Activated T-cell treated with anti-CD3 and anti-CD28 coated beads, Interleukin-2, amount 50 U/mL, for 1 hour (primary cell): ENCODE measurements at regions not wholly inside any gene's neighbourhood (a gene's known extent, or its start where the extent isn't known, plus 50 kb on each side); places are given as distances from the start of the nearest gene placed in this dataset.

Experiments
- DNase-seq: peaks from one replicate; pipeline ENCODE4 v3.0.0-alpha.2; 2020

DNA sequence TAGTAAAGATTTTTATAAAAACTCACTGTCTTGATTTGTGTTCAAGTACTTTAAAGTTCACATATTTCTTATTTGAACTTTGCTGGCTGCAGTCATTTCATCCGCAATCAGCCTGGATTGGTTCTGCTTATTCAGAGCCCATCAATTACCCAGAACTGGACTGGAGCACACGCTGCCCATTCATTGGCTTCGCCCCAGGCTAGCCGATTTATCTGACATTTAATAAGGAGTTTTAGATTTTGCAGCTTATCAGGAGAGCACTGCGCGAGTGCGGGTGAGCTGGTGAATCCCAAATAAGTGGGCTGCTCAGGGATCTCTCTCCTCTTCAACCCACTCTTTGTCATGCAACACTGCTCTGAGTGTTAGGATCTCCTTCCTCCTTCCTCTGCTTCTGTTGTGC is 166.0 kb upstream of the GPR26 start:
- no peak for DNase-seq

DNA sequence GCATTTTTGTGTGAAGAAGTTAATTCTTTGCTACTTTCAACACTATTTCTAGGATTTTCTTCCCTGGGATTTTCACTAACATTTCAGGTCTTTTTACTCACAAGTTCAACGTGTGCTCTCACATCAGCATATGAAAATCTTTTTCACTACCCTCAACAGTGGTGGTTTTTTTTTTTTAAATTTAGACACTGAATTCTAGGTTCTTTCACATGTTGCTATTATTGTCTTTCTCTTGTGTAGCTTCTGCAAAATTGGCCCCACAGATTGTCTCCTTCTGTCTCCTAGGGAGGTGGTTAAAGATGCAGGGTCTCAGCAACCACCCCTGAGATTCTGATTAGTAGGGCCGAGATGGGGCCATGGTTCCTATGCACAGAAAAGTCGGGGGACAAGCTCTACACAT is 165.0 kb upstream of the GPR26 start:
- DNase-seq, result no peak

DNA sequence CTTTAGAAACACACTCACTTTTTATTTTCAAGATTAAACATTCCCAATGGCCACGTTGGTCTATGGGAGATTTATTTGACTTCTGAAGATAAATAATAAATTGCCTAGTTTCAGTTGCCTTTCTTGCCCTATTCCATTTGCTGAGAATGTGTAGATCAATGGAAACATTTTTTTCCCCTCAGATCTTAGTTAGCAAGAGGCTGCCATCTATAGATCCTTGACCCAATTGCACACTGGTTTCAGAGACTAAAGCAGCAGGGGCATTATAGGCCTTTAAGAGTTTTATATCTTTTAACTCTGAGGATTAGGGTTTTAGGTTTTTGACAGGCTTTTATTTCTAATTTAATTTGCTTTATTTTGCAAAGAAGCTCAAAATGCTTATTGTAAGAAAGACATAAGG is 163.2 kb upstream of the GPR26 start:
- DNase-seq, result no peak

DNA sequence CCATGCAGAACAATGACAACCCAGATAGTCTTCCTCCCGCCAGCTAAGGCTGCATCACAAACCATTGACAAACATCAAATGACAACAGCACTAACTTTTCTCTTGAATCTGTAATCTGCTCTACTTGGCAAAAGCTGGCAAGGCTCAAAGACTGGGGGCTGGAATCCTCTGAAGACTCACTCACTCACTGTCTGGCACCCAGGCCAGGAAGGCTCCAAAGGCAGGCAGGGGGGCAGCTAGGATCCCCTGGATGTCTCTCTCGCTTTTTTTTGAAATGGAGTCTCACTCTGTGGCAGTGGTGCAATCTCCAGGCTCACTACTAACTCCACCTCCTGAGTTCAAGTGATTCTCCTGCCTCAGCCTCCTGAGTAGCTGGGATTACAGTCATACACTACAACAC is 159.7 kb upstream of the GPR26 start:
- no peak for DNase-seq

DNA sequence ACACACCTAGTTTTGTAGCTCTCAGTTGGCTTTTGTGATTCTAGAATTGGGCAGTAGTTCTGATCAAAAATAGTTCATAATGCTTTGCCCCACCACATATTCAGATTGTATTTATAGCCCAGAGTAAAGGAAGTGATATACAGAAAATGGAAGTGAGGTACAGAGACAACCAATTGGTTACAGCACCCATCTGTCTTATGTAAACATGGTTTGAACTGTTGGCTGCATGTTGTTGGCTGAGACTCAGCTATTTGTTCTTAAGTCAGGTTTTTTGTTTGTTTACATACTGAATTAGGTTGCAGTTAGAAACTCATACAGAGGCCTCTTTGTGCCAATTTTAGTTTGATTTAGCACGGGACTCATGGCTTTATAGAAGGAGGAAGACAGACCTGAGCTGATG is 158.9 kb upstream of the GPR26 start:
- no peak for DNase-seq

DNA sequence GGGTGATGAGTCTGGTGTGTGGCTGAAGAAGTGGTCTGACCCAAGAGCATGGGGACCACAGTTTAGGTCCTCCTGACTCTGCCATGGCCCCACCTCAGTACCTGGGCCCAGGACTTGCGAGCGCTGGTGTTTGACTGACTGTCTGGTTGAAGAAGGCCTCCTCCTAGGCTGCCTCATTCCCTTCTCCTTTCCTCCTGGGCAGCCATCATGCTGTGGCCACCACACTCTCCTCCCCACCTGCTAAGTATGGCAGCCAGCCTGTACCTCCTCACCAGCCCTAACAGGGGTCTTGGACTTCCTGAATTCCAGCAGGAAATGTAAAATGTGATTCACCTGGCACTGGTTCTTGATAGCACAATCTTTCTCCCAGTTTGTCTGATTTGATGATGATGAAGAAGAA is 156.8 kb upstream of the GPR26 start:
- no peak for DNase-seq

DNA sequence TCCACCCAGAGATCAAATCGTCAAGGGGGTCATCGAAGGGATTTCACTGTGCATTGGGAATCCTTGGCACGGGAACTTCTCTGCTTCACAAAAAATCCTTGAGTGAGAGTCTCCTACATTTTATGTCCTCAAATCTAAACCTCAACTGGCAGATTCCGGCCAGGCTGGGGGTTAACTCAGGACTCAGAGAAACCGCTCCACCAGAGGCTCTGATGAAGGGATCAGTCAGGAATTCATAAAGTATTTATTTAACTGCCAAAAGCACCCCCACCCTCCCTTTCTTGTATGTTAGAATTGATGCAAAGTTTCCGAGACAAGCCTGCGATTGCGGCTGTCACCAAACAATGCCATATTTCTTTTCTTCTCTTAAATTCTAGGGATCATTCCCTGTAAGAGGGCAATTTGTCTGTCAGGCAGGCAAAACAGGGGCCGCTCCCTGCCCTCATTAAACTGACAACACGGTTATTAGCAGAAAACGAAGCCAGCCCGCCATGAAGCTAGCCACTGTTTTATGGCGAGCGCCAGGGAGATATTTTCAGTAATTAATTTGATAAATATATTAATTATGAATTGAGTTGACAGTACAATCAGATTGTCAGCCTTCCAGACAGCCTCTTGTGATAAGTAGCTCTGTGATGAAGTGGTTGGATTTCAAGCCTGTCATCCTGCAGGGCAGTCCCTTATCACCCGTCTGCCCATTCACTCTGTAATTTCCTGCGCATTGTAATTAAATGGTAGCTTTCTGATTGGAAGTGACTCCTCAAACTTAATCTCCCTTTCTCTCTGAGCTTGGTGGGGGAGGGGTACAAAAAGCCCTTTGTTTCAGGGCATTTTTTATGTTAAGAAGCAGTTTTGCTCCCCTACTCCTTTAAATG is 153.0 kb upstream of the GPR26 start:
- DNase-seq, result no peak

DNA sequence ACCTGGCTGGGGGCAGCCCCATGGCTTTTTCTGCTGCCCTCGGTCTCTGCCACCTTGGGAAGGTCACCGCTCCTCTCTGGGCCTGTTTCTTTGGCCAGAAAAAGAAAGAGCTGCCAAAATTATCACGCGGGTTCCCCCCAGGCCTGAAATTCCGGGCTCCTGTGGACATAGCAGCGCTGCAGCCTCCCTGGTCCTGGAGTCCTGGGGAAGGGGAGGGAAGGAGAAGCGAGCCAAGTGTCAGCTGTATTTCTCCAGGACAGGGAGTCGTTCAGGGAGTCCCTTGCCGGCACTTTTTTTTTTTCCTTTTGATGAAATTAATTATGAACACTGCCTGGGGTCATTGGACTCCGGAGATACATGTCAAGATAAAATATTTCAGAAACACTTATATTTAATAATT is 152.3 kb upstream of the GPR26 start:
- DNase-seq, result no peak

DNA sequence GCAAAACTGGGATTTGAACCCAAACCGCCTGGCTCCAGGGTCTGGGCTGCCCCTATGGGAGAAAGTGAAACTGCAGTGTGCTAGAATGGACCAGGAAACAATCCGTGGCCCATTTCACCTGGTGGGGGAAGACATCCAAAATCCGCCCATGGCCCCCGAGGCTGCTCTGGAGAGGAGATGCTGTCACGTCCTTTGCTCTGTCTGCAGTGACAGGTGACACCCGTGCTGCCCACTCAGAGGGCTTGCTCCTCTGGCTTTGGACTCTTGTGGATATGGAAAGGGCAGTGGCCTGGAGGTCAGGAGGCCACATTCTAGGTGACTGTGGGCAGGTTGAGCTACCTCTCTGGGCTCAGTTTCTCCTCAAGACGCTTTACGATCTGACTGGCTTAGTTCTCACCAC is 151.2 kb upstream of the GPR26 start:
- DNase-seq, result no peak

DNA sequence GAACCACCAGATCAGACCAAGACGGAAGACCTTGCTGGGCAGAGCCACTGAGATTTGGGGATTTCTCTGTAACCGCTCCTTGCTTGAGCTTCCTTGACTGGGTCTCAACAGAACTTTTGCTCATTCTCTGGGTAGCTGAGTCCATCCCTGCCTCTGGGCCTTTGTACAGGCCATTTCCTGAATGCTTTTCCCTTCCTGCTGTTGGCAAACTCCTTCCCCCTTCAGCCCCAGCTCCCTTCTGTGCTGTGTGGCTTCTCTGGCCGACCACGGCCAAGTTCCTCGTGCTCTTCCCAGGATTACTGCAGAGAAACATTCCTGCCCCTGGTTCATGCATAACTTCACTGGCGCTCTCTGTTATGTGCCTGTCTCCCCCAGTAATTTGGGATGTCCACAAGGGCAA is 150.5 kb upstream of the GPR26 start:
- no peak for DNase-seq

DNA sequence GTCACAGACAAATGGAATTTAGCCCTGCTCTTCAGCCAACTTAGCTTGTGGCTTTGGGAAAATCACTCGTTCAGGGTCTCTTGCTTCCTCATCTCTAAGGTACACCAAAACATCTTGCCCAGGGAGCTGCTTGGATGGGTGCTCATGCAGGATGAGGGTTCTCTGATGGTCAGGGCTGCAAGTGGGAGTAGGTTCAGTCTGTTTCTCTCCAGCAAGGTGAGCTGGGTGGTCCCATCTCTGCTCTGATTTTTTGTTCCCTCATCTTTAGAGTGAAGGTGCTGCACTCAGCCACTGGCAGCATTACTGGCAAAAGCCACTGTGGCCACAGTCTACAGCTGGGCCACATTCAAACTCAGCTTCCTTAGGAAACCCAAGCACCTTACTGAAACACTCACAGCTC is 149.9 kb upstream of the GPR26 start:
- no peak for DNase-seq

DNA sequence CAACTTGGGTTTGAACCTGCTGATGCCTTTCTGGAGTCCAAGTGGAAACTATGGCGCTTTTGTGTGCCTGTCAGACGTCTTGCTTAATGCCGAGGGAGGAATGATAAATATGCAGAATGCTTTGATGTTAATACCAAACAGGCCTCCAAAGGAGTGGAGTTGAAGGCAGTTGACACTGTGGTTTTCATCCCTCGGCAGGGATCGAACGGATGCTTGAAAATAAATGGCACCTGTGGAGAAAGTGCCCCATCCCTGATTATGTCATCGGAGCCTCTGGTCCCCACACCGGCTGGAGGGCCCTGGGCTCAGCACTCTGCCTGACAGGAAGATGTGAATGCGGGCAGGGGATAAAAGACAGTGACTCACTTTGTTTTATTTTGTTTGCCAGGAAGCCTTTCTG is 148.7 kb upstream of the GPR26 start:
- DNase-seq, result no peak

DNA sequence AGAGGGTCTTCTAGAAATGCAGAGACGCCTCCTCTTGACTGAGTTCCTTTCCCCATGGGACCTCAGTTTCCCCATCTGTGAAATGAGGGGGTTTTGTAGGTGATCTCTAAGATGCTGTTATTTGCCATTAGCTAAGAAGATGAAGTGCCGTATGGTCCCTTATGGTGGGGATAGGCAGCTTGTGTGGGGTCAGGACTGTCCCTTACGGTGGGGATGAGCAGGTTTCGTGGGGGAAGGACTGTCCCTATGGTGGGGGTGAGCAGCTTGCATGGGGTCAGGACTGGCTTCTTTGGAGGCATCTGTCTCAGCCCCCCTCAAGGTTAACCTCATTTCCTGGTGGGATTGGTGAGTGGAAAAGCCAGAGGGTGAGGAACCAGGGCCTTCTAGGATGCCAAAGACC is 148.3 kb upstream of the GPR26 start:
- DNase-seq, result no peak

DNA sequence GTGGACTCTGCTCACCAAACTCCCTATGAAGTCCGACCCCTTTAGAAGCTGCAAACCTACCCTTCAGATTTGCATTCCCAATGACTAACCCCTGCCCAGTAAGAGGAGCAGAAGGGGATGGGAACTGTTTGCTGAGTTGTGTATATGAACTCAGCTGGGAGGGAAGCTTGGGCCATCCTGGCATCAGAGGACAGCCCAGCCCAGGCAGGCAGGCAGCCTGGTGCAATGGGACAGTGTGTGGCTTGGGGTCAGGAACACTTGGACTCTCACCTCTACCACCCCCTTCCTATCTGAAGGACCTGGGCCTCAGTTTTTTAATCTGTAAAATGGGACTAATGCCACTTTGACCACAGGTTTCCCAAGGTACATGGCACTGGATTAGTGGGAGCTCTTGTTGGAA is 147.4 kb upstream of the GPR26 start:
- DNase-seq, result no peak

DNA sequence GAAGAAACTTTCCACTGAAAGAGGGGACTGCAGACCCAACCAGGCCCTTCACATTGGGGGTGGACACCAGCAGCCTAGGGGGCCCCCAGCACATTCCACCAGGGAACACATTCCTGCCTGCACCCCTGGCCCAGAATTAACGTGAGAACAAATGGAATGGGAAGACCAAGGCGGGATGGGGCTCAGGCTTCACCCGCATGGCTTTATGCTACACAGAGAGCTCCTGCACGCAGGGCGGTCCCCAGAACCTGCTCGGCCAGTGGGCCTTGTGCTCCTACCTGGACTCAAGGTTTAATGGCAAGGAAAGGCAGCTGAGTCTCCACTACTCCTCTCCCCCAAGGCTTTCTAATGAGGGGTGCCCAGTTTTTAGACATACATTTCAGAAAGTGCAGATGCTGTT is 146.3 kb upstream of the GPR26 start:
- DNase-seq, result no peak

DNA sequence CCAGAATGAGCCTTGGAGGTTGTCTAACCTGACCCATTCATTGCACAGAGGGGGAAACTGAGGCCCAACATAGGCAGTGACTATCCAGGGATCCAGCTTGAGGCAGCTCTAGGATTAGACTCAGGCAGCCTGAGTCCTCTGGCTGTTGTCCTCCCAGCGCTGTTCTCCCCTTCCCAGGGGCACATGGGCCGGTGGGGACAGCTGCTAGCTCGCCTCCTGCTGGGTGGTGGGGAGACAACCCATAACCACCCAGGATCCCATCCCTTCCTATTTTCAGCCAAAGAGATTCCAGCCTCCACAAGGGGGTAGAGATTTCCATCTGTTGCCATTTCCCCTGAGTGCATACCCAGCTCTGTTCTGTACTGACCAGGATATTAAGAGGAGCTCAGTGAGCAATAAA is 145.1 kb upstream of the GPR26 start:
- DNase-seq, result no peak

DNA sequence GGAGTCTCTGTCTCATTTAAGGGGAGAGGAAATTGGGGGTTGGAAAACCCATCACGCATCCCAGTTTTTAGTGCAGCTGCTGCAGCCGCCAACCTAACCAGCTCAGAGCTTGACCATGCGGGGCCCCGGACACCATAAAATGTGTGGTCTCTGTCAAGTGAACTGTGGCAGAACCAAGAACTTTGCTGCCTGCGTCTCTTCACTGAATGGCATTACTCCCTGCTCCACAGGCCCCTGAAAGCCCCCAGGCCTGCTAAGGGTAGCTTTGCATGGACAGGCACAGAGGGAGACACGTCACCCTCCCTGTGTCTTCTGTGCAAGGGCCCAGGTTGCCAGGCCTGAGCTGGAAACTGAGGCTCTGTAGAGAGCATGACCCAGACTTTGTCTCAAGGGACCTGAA is 144.6 kb upstream of the GPR26 start:
- DNase-seq, result no peak

DNA sequence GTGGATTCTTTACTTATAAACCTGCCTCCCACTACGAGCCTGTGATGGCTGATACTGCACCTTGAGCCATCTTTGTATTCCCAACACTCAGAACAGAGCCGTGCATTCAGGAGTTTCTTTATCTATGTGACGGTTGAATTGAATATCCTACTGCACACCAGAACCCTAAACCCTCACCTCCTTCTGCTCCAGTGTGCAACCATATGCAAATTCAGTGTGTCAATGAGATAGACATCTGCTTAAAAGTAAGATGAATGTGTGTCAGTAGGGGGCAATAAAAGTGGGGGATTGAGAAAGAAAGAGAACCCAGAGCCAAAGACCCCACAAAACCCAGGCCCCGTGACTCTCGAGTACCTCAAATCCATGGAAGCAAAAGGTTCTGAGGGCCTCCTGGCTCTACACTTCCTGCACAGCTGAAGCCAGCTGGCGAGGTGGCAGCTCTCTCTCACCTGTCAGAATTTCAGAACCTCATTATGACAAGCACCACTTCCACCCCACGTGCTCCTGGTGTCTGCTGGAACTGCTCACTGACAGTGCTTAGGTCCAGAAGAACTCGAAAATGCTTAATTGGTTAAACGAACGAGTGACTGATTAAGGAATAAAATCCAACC is 143.3 kb upstream of the GPR26 start:
- no peak for DNase-seq

DNA sequence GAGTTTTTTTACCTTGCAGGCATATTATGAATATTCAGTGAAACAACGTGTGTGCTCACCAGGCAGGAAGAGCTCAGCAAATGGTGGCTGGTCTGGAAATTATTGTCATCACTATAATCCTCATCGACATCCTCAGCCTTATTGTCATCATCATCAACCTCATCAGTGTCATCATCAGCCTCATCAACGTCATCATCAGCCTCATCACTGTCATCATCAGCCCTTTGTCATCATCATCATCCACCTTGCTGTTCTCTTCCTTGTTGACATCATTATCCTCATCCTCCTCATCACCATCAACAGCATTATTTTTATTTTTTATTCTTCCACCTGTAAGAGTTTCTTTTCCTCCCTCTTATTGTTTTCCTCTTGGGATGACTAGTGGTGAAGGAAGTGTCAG is 142.3 kb upstream of the GPR26 start:
- no peak for DNase-seq

DNA sequence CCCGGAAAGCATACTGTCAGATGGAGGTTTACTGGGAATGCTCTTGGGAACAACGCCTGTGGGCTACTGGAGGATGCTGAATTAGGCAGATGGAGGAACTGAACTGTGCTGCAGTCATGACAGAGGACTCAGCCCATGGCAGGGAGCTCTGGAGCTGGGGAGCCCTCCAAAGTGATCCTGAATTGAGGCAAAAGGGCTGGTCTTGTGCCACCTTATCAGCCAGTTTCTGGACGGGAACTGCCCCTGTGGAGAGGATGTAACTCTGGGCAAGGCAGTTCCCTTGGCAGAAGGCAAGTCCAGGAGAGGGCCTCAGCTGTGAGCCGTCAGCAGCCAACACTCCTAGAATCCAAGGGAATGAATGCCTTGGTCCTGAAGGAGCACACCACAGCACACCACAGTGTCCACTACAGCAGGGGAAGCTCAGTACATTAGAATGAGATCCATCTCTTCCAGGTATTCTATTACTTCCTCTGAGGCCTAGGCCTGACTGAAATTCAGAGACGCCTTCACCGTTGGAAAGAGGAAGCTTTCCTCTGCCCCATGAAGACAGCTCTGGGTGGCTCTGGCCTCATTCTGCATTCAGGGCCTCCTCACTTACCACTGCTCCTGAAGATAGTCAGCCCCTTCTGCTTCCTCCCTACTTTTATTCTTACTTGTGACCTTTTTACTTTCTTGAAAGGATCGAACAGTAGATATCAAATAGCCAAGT is 139.6 kb upstream of the GPR26 start:
- no peak for DNase-seq

DNA sequence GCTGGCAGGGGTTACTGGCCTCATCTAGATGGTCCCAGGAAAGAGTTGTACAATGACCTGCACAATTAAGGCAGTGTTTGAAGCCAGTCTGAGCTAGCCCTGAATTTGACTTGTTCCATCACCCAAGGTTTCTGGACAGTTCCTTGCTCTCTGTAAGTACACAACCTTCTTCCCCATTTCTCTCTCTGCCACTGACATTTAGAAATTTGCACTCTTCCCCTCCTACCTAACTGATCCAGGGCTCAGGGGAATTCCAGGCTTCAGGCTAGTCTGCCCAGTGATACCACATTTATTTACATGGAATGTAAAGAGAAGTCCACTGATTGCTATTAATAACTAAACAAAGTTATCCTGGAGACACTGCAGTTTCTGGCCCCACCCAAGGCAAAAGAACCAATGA is 139.0 kb upstream of the GPR26 start:
- no peak for DNase-seq

DNA sequence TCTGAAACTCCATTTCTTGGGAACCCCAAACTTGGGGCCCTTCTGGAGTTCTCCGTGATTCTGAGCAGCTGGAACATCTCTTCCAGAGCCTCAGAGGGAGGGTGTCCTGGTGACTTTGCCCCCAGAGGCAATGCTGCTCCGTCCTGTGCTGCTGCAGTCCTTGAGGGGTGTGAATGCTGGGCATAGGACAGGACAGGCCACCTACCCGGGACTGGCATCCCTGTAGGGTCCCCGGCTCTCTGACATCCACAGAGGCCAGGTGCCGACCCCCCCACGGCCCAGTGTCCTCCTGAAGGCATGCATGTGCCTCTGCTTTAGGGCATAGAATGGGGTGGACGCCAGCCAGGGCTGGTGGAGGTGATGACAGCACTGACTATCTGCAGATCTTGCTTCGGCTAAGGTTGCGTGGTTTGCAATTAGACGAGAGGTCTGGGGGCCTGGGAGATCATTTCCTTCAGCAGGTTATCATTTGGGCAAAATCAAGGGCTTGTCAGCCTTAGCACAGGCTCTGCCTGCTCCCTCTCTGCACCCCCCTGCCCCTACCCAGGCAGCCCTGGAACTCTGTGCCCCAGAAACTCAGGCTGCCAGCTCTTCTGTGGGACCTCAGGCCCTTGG is 136.9 kb upstream of the GPR26 start:
- no peak for DNase-seq

DNA sequence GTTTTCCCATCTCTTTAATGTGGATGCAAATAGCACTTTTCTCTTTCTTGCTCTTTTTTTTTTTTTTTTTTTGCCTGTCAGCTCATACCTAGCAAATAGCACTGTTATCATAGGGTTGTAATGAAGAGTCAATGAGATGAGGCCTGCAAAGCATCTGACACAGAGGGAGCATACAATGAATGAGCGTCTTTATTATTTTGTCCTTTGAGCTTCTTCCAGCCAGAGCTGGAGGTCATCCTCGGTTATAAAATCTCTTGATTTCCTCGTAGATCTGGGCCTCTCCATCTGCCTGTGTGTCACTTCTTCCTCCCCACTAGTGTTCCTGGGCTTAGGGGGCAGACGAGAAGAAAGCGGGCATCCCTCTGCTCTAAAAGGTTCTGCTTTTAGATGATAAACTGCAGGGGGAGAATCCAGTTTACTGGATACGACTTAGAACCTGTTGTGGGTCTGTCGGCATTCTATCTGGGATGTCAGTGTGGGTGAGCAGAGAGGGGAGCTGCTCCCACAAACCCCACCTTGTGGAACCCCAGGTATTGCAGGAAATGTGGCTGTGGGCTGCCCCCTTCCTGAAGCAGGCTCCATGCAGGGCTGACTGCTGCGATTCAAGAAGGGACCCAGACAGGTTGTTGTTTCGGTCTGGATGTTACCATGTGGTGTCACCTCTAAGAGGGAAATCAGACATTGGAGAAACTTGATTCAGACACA is 135.8 kb upstream of the GPR26 start:
- DNase-seq, result no peak
